AG10803 (cell line): ENCODE measurements at regions not wholly inside any gene's neighbourhood (a gene's known extent, or its start where the extent isn't known, plus 50 kb on each side); places are given as distances from the start of the nearest gene placed in this dataset.
"Not testable (repeated sequence)": the region's sequence is repeated elsewhere in the genome, so short reads cannot be mapped to it uniquely, and the experiment has no call there.

Experiments used
- DNase-seq: peaks from one replicate; pipeline ENCODE4 v3.0.0; 2010; ENCODE audit warnings: low read depth
- H3K4me3 ChIP-seq: 2 replicates; pipeline ENCODE4 v1.5.1; 2011; ENCODE audit warnings: mild to moderate bottlenecking, low read length, control low read depth
- TF ChIP-seq, protein P1 (sequence below): conservative IDR thresholded peaks from 2 replicates; pipeline ENCODE4 v1.5.1; 2011; ENCODE audit warnings: mild to moderate bottlenecking, low read length, control low read depth, inconsistent platforms

DNA sequence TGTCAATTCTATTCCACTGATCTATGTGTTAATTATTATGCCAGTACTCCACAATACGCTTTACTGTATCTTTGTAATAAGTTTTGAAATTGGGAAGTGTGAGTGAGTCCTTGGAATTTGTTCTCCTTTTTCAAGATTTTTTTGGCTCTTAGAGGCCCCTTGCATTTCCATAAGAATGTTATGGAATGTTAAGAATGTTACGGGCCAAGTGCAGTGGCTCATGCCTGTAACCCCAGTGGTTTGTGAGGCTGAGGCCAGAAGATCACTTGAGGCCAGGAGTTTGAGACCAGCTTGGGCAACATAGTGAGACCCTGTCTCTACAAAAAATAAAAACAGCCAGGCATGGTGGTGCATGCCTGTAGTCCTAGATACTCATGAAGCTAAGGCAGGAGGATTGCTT, 167.6 kb upstream of the CXorf66 start:
- TF ChIP-seq, protein P1, sequence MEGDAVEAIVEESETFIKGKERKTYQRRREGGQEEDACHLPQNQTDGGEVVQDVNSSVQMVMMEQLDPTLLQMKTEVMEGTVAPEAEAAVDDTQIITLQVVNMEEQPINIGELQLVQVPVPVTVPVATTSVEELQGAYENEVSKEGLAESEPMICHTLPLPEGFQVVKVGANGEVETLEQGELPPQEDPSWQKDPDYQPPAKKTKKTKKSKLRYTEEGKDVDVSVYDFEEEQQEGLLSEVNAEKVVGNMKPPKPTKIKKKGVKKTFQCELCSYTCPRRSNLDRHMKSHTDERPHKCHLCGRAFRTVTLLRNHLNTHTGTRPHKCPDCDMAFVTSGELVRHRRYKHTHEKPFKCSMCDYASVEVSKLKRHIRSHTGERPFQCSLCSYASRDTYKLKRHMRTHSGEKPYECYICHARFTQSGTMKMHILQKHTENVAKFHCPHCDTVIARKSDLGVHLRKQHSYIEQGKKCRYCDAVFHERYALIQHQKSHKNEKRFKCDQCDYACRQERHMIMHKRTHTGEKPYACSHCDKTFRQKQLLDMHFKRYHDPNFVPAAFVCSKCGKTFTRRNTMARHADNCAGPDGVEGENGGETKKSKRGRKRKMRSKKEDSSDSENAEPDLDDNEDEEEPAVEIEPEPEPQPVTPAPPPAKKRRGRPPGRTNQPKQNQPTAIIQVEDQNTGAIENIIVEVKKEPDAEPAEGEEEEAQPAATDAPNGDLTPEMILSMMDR: no peak
- DNase-seq: peak; percentile 4

DNA sequence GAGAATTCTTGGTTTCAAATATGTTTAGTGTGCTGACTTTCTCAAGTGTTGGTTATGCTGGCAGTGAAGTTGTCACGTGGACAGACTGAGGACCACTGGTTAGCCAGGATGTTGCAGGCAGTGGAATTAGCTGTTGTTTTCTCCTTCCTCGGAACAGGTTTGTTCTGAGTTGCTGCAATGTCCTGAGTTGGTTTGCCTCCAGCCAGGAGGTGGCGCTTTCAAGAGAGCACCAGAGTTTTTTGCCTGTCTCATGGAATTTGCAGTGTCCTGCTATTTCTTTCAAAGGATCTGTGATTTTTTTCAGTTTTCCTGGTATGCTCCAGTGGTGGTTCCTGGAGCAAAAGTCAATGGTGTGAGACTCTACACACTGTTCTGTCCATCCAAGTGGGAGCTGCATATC, 158.1 kb upstream of the CXorf66 start:
- H3K4me3 ChIP-seq: no peak overlapping the region
- DNase-seq: peak; percentile 2
- TF ChIP-seq, protein P1: peak; percentile 49

More for the DNA sequence above, 167.6 kb upstream of the CXorf66 start:
- no peak overlapping the region for H3K4me3 ChIP-seq

DNA sequence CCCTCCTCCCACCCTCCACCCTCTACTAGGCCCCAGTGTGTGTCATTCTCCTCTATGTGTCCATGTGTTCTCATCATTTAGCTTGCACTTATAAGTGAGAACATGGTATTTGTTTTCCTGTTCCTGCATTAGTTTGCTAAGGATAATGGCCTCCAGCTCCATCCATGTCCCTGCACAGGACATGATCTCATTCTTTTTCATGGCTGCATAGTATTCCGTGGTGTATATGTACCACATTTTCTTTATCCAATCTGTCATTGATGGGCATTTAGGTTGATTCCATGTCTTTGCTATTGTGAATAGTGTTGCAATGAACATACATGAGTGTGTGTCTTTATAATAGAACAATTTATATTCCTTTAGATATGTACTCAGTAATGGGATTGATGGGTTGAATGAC, 148.7 kb upstream of the CXorf66 start:
- not testable (repeated sequence) for DNase-seq, H3K4me3 ChIP-seq

DNA sequence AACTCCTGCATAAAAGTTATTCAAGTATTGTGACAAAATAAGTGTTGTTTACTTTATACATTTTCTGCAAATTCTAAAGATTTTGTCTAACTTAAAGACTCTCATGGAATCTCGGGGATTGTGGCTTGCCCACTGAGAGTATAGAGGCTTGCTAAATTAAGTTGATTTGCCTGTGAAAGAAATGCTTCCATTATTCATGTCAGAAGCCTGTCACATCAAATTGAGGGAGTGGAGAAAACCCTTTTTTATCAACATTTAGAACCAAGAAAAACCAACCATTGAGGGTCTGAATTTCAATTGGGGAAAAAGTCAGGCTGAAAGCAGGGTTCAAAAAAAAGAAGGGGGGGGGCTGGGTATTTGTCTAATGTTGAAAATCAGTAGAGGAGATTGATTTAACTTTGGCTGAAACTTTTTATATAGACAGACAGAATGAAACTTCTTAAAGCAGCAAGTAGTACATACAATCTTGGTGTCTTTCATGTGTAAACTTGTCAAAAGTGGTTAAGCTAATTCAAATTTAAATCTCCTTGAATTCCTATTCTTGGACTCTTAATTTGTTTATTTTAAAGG, 144.8 kb upstream of the CXorf66 start:
- TF ChIP-seq, protein P1: no peak
- DNase-seq: no peak
- no peak overlapping the region for H3K4me3 ChIP-seq

DNA sequence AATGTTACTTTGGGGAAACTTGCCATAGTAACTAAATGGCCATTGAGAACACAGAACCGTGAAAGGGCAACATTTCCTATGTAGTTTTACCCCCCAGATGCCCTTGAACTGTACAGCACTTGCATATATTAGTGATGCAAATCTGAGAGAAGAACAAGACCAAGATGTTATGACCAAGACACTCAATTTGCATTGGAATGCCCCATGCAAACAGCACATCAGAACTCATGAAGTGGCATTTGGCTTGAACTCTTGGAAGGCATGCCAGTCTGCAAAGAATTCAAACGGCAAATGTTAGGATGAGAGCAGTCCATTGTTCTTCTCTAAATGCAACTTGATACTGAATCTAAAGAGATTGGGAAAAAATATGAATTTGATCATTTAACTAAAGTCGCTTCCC, 139.4 kb upstream of the CXorf66 start:
- TF ChIP-seq, protein P1: no peak
- H3K4me3 ChIP-seq: no peak overlapping the region
- no peak for DNase-seq

DNA sequence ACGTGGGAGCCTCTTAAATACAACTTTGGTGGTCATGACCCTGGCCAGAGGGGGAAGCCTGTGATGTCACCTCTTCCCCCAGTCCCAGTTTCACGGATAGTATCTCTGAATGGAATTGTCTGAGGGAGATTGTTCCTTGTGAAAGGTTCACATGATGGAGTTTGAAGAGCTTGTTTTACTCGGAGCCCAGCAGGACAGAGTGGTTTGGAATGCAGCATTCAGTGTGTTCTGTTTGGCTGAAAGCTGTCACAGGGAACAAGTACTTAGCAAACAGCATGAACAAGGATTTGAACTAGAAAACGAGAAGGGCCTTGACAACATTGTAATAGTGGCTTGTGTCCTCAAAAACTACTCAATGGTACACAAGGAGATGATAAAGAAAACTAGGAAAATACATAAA, 133.9 kb upstream of the CXorf66 start:
- TF ChIP-seq, protein P1: no peak
- no peak for DNase-seq
- H3K4me3 ChIP-seq: no peak overlapping the region

DNA sequence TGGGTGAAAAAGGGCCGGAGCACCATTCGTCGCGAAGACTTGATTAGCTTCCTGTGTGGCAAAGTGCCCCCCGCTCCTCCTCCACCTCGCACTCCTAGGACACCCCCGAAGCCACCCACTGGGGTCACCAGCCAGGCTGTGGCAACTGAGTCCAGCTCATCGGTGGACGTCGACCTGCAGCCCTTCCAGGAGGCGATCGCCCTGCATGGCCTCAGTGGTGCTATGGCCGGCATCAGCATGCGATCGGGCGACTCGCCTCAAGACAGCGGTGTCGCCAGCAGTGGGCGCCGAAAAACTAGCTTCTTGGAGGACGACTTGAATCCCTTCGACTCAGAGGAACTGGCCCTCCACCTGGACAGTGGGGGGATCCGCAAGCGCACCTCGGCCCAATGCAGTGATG, 126.8 kb upstream of the CXorf66 start:
- H3K4me3 ChIP-seq: no peak overlapping the region
- TF ChIP-seq, protein P1: no peak

More for the DNA sequence above, 126.8 kb upstream of the CXorf66 start:
- DNase-seq: no peak
